ENCODE measurements at regions not wholly inside any gene's neighbourhood (a gene's known extent, or its start where the extent isn't known, plus 50 kb on each side); places are given as distances from the start of the nearest gene placed in this dataset.

DNA sequence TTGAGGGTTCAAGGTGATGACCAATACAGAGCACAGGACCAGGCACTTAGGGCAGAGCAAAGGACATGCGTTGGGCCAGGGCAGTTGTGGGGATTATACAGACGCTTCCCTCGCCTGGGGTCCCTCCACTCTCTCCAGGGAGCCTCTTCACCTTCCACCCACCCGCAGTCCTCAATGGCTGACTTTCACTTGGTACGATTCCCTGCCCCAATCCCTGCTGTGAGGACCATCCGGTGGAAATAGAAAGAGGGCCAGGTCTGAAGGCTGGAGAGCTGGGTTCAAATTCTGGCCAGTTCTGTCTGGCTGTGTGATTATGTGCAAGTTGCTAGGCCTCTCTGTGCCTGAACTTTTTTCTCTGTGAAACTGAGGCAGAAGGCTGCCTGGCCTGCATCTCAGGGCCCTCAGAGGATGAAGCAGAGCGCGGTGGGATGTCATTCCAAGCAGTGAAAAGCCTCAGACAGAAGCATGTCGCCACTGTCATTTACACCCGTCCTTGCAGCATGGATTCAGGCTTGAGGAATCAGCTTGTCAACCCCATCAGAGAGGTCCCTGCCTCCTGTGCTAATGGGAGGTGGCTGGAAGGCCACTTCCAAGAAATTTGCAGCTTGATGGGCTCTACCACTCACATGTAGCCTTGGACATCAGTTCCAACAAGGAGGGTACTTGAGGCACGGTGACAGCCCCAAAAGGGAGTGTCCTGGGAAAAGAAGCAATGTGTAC is 206.6 kb upstream of the IER5L start:
- H3K4me3 ChIP-seq (ENCODE audit: extremely low read depth in 1 of 4, insufficient read depth in 2 of 4, low read depth in 3 of 4, low read length in 4 of 4): no peak overlapping the region
- H2AK5ac ChIP-seq (ENCODE audit: low read depth, low read length): no peak overlapping the region
- DNase-seq (ENCODE audit: low read depth in 1 of 2, low spot score in 2 of 2) (no peak), FAIRE-seq (no peak)
- no peak overlapping the region for H3K56ac ChIP-seq (replicated peaks; ENCODE audit: insufficient read length, low read depth, low read length)
- H3K4me2 ChIP-seq (ENCODE audit: insufficient read depth in 1 of 2, low read depth in 2 of 2, low read length in 2 of 2): peak overlapping the region in 1 of 2 experiments; percentile 64; a peak in 1 of 4 replicates
- H3K79me2 ChIP-seq (ENCODE audit: control insufficient read depth in 1 of 2, insufficient read depth in 2 of 2, low read length in 2 of 2): no peaks in the 10 kb centered on the region
- 84% methylated on average over 11 of the region's 11 CpGs; no CpG with 5 or more reads in 1 of the 2 experiments for WGBS, 2 experiments (ENCODE audit: extremely low coverage in 1 of 2, insufficient coverage in 1 of 2, insufficient read length in 1 of 2, insufficient replicate concordance in 2 of 2, low coverage in 1 of 2, low lambda C conversion rate in 2 of 2, missing lambda C conversion rate in 1 of 2)
- ChIA-PET POLR2A (ENCODE audit: partially characterized antibody) (interaction anchor here (0.9 to 2.6 kb wide), 2 partner anchors 17 to 51 kb away, joined by 4 to 11 read pairs; no protein-coding TSS in a partner anchor), CTCF (ENCODE audit: partially characterized antibody) (interaction anchor here (0.6 to 1.6 kb wide), 5 partner anchors 27 to 246 kb away, joined by 3 to 4 read pairs (median 3); no protein-coding TSS in a partner anchor)
- no peak overlapping the region for H4K8ac ChIP-seq (ENCODE audit: extremely low read depth, insufficient read depth, low read length)
- H3K9me3 ChIP-seq (ENCODE audit: insufficient read depth in 2 of 2, low read depth in 1 of 2, low read length in 1 of 2): no peaks in the 10 kb centered on the region
- no peak overlapping the region for H3K27ac ChIP-seq (ENCODE audit: low read depth, low read length)
- H3K23me2 ChIP-seq (ENCODE audit: low read depth, low read length): peaks cover 4% of the 10 kb centered on the region; the same call in 1 of the 2 replicates
- peaks cover 5 to 16% (median 13%) of the 10 kb centered on the region in 4 experiments for H3K4me1 ChIP-seq (replicated peaks in 1 of 4; ENCODE audit: control insufficient read depth in 3 of 4, insufficient read depth in 4 of 4, low read length in 3 of 4)
- peaks cover 0 to 13% (median 9%) of the 10 kb centered on the region in 4 experiments; a peak in 4 of 7 replicates for H3K27me3 ChIP-seq (replicated peaks in 1 of 4; ENCODE audit: control insufficient read depth in 3 of 4, extremely low read depth in 1 of 4, insufficient read depth in 3 of 4, low read length in 3 of 4)
- peak overlapping the region; percentile 20; the same call in 1 of the 2 replicates for H2BK15ac ChIP-seq (ENCODE audit: low read length)
- no peak overlapping the region for H4K91ac ChIP-seq (replicated peaks; ENCODE audit: insufficient read length, low read length)
- no peak overlapping the region for H4K5ac ChIP-seq (ENCODE audit: insufficient read length, low read depth, low read length)
- H2BK20ac ChIP-seq (ENCODE audit: low read length): no peak overlapping the region
- peak overlapping the region; percentile 13; the same call in 1 of the 2 replicates for H3K18ac ChIP-seq (ENCODE audit: extremely low read depth, low read length)
- TF ChIP-seq EGR1 (IDR thresholded peaks at IDR 0.05; ENCODE audit: borderline replicate concordance, low read depth, low read length) (no peak), CREB1 (IDR thresholded peaks at IDR 0.05) (no peak)
- H3K36me3 ChIP-seq (ENCODE audit: control insufficient read depth in 2 of 4, insufficient read depth in 4 of 4, low read length in 3 of 4): no peaks in the 10 kb centered on the region
- H3K9ac ChIP-seq (replicated peaks in 1 of 4; ENCODE audit: extremely low read depth in 1 of 4, low read depth in 3 of 4, low read length in 3 of 4): no peak overlapping the region
- no peak overlapping the region for H2BK120ac ChIP-seq (replicated peaks; ENCODE audit: low read depth, low read length)
- H3K14ac ChIP-seq (ENCODE audit: insufficient read length): no peak overlapping the region
- no peaks in the 10 kb centered on the region for H4K20me1 ChIP-seq (replicated peaks in 1 of 2; ENCODE audit: control insufficient read depth in 1 of 2, insufficient read depth in 2 of 2, low read length in 2 of 2)
- no peak overlapping the region for H3K4ac ChIP-seq (replicated peaks; ENCODE audit: insufficient read length, low read depth, low read length)
- no peak overlapping the region for H3K23ac ChIP-seq (ENCODE audit: insufficient read length)
- H2AFZ ChIP-seq (ENCODE audit: low read length): no peak overlapping the region
- H2BK5ac ChIP-seq (ENCODE audit: low read depth, low read length): no peak overlapping the region; the same call in 1 of the 2 replicates
- H3K79me1 ChIP-seq (ENCODE audit: low read depth, low read length): no peaks in the 10 kb centered on the region
- no peak overlapping the region for H2BK12ac ChIP-seq (ENCODE audit: low read depth, low read length)
